ENCODE measurements at regions not wholly inside any gene's neighbourhood (a gene's known extent, or its start where the extent isn't known, plus 50 kb on each side); places are given as distances from the start of the nearest gene placed in this dataset.

DNA sequence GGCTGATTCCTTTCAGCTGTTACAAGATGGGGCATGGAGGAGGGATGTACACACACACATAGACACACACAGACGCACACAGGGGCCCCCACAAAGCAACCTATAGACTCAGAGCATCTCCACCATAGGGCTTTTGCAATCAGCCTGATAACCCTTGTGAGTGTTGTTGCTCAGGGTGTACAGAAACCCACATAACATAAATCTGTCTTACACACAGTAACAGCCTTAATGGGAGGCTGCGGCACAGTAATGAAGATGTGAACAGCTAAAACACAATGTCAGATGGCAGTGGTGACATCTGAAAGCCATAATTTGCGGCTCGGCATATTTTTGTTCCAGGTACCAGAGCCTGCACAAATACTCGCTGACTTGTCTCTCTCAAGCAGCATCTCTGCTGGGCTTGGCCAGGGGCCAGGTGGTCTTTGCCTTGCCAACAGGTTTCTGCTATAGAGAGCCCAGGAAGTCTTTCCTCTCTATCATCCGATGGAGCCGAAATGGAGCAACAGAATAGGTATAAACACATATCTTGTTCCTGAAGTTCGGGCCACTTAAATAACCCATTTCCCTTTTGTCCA, 357.2 kb upstream of the GATB start:
- ATAC-seq (no peak), DNase-seq (no peak)
- Histone ChIP-seq H3K36me3 (no peaks in the 10 kb centered on the region), H3K27ac (peak overlapping the region in 1 of 12 donors; percentile 10), H3K9me3 (peaks cover 0 to 16% (median 3%) of the 10 kb centered on the region in 12 donors), H3K4me3 (no peak overlapping the region), H3K27me3 (no peaks in the 10 kb centered on the region), H3K4me1 (peaks cover 0 to 24% (median 5%) of the 10 kb centered on the region in 12 donors)
- WGBS, 4 donors, result 79 to 86% (median 82%) methylated on average over 8 of the region's 8 CpGs
- intact Hi-C loops (cut with DNase I), result loop anchor here in 3 of 10 donors (5.0 to 10.0 kb wide), 3 partner anchors 84 to 137 kb away; no protein-coding TSS in a partner anchor
- TF ChIP-seq, protein P1, sequence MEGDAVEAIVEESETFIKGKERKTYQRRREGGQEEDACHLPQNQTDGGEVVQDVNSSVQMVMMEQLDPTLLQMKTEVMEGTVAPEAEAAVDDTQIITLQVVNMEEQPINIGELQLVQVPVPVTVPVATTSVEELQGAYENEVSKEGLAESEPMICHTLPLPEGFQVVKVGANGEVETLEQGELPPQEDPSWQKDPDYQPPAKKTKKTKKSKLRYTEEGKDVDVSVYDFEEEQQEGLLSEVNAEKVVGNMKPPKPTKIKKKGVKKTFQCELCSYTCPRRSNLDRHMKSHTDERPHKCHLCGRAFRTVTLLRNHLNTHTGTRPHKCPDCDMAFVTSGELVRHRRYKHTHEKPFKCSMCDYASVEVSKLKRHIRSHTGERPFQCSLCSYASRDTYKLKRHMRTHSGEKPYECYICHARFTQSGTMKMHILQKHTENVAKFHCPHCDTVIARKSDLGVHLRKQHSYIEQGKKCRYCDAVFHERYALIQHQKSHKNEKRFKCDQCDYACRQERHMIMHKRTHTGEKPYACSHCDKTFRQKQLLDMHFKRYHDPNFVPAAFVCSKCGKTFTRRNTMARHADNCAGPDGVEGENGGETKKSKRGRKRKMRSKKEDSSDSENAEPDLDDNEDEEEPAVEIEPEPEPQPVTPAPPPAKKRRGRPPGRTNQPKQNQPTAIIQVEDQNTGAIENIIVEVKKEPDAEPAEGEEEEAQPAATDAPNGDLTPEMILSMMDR (IDR thresholded peaks at IDR 0.05), result no peak
- no peak for TF ChIP-seq POLR2A (IDR thresholded peaks at IDR 0.05)

DNA sequence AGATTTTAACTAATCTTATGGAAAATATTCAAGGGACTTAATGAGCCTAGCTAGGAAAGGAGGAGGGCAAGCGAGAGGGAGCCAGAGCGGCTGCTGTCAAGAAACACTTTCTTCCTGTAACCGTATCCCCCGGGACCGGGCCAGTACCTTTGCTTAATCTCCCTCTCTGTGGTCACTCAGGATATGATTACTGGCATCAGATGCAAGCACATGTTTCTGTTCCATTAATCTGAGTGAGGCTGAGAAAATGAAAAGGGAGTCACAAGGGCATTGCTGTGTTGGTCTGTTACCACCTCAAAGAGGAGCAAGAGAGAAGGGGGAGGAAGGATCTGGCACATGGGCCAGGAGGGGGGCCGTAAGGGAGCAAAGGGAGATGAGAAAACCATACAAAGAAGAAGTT, 356.7 kb upstream of the GATB start:
- TF ChIP-seq POLR2A (IDR thresholded peaks at IDR 0.05), result no peak
- TF ChIP-seq, protein P1 (IDR thresholded peaks at IDR 0.05), result no peak
- no peaks in the 10 kb centered on the region for H3K36me3 ChIP-seq
- ATAC-seq (peak in 2 of 4 donors; percentile 37 to 55), DNase-seq (peak in 1 of 5 donors; percentile 36)
- peaks cover 0 to 29% (median 5%) of the 10 kb centered on the region in 12 donors for H3K4me1 ChIP-seq
- H3K9me3 ChIP-seq, result peaks cover 0 to 15% (median 3%) of the 10 kb centered on the region in 12 donors
- 61 to 70% (median 63%) methylated on average over 6 of the region's 6 CpGs for WGBS, 4 donors
- peak overlapping the region in 1 of 12 donors; percentile 10 for H3K27ac ChIP-seq
- intact Hi-C loops (cut with DNase I), result loop anchor here in 3 of 10 donors (5.0 to 10.0 kb wide), 3 partner anchors 85 to 137 kb away; no protein-coding TSS in a partner anchor
- H3K4me3 ChIP-seq, result no peak overlapping the region
- H3K27me3 ChIP-seq, result no peaks in the 10 kb centered on the region

DNA sequence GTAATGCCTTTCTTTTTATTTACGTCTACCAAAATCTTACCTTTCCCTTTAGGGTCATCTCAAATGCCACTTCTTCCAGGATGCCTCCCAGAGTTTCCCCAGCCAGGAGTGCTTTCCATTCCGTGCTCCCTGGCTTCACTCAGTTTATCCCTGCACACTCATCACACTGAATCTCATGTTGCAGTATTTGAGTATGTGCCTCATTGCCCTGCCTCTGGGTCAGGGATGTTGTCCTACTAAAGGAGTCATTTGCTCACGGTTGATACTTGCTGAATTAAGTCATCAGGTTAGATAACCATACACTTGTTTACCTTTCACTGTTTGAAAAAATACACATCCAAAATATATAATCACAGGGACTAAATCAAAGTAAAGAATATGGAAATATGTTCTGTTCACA, 356.2 kb upstream of the GATB start:
- H3K4me1 ChIP-seq, result peaks cover 0 to 30% (median 5%) of the 10 kb centered on the region in 12 donors
- H3K27me3 ChIP-seq, result no peaks in the 10 kb centered on the region
- 80 to 86% (median 84%) methylated on average over 3 of the region's 3 CpGs for WGBS, 4 donors
- H3K9me3 ChIP-seq, result peaks cover 0 to 11% (median 2%) of the 10 kb centered on the region in 12 donors
- peak overlapping the region in 1 of 12 donors; percentile 10 for H3K27ac ChIP-seq
- H3K4me3 ChIP-seq, result no peak overlapping the region
- no peak for ATAC-seq
- DNase-seq, result no peak
- TF ChIP-seq, protein P1 (IDR thresholded peaks at IDR 0.05), result no peak
- TF ChIP-seq POLR2A (IDR thresholded peaks at IDR 0.05), result no peak
- intact Hi-C loops (cut with DNase I), result loop anchor here in 3 of 10 donors (5.0 to 10.0 kb wide), 3 partner anchors 85 to 138 kb away; no protein-coding TSS in a partner anchor
- H3K36me3 ChIP-seq, result no peaks in the 10 kb centered on the region

DNA sequence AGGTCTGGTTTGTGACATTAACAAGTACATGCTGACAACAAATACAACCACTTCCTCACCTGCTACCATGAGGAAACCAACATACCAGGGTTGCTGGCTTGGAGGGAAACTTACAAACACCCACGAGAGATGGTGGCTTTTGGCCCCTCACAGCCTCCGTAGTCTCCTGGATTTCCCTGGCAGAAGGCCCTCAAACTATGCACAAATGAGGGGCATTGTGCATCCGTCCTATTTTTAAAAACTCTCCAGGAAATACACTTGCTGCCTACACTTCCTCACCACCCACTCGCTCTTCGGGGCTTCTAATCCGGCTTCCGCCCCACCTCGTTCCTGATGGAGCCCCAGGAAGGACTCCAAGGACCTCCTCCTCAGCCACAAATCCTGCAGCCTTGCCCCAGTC, 355.0 kb upstream of the GATB start:
- Histone ChIP-seq H3K4me1 (peaks cover 0 to 34% (median 8%) of the 10 kb centered on the region in 12 donors), H3K27me3 (no peaks in the 10 kb centered on the region), H3K27ac (peak overlapping the region in 7 of 12 donors; percentile 18 to 64 (median 52)), H3K9me3 (no peaks in the 10 kb centered on the region), H3K4me3 (no peak overlapping the region), H3K36me3 (no peaks in the 10 kb centered on the region)
- intact Hi-C loops (cut with DNase I), result loop anchor here in 3 of 10 donors (5.0 to 10.0 kb wide), 3 partner anchors 87 to 139 kb away; no protein-coding TSS in a partner anchor
- DNase-seq (peak in 2 of 5 donors; percentile 32 to 35), ATAC-seq (peak in 2 of 4 donors; percentile 28 to 65)
- TF ChIP-seq, protein P1 (IDR thresholded peaks at IDR 0.05), result no peak
- TF ChIP-seq POLR2A (IDR thresholded peaks at IDR 0.05), result no peak
- 33 to 59% (median 55%) methylated on average over 8 of the region's 8 CpGs for WGBS, 4 donors
